ENCODE measurements at regions not wholly inside any gene's neighbourhood (a gene's known extent, or its start where the extent isn't known, plus 50 kb on each side); places are given as distances from the start of the nearest gene placed in this dataset.

DNA sequence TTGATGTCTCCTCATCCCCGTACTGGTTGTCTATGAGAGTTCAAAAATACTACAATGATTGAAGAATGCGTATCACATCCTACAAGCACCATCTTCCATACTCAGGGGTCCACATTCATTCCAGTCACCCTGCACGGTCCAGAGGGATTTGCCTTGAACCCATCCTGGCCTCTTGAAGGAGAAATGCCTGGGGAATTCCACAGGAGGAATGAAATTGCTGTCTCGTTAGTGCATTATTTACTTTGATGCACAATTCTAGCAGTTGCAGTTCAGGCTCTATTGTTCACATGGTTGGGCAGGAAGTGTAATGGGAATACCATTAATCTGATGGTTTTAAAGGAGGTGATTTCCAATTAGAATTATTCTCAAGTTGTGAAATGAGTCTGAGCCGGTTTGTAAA lies 369.1 kb upstream of the XYLT1 start:
- no peaks in the 10 kb centered on the region for H3K9me3 Mint-ChIP-seq
- H3K4me1 Mint-ChIP-seq = peaks cover 6% of the 10 kb centered on the region
- no peaks in the 10 kb centered on the region for H3K36me3 Mint-ChIP-seq (ENCODE audit: low read depth)
- no peak overlapping the region for H3K4me3 Mint-ChIP-seq
- TF ChIP-seq, protein P1, sequence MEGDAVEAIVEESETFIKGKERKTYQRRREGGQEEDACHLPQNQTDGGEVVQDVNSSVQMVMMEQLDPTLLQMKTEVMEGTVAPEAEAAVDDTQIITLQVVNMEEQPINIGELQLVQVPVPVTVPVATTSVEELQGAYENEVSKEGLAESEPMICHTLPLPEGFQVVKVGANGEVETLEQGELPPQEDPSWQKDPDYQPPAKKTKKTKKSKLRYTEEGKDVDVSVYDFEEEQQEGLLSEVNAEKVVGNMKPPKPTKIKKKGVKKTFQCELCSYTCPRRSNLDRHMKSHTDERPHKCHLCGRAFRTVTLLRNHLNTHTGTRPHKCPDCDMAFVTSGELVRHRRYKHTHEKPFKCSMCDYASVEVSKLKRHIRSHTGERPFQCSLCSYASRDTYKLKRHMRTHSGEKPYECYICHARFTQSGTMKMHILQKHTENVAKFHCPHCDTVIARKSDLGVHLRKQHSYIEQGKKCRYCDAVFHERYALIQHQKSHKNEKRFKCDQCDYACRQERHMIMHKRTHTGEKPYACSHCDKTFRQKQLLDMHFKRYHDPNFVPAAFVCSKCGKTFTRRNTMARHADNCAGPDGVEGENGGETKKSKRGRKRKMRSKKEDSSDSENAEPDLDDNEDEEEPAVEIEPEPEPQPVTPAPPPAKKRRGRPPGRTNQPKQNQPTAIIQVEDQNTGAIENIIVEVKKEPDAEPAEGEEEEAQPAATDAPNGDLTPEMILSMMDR (conservative IDR thresholded peaks at IDR 0.05) = no peak
- no peak overlapping the region for H3K27ac Mint-ChIP-seq (ENCODE audit: unreplicated experiment)
- no peak for DNase-seq (ENCODE audit: low read depth, low spot score)
- peaks cover 2% of the 10 kb centered on the region for H3K27me3 Mint-ChIP-seq (ENCODE audit: low read depth)

DNA sequence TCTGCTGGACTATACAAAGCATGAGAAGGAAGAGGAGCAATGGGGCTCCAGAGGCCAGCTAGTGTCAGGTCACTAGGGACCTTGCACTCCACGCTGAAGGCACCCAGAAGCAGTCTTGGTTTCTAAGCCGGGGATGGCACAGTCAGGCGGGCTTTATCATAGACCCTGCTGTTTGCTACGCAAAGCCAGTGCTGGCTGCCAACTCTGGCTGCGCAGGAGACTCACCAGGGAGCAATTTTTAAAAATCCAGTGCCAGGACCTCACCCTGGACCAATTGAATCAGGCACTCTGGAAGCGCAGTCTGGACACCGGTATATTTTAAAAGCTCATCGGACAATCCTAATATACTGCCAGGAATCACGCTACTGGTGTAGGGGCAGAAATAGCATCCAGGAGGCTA lies 368.5 kb upstream of the XYLT1 start:
- Mint-ChIP-seq H3K27ac (ENCODE audit: unreplicated experiment) (peak overlapping the region; percentile 72), H3K27me3 (ENCODE audit: low read depth) (peaks cover 6% of the 10 kb centered on the region), H3K4me3 (no peak overlapping the region), H3K36me3 (ENCODE audit: low read depth) (no peaks in the 10 kb centered on the region), H3K9me3 (no peaks in the 10 kb centered on the region), H3K4me1 (peaks cover 6% of the 10 kb centered on the region)
- TF ChIP-seq, protein P1 (conservative IDR thresholded peaks at IDR 0.05) = no peak
- DNase-seq (ENCODE audit: low read depth, low spot score) = no peak

DNA sequence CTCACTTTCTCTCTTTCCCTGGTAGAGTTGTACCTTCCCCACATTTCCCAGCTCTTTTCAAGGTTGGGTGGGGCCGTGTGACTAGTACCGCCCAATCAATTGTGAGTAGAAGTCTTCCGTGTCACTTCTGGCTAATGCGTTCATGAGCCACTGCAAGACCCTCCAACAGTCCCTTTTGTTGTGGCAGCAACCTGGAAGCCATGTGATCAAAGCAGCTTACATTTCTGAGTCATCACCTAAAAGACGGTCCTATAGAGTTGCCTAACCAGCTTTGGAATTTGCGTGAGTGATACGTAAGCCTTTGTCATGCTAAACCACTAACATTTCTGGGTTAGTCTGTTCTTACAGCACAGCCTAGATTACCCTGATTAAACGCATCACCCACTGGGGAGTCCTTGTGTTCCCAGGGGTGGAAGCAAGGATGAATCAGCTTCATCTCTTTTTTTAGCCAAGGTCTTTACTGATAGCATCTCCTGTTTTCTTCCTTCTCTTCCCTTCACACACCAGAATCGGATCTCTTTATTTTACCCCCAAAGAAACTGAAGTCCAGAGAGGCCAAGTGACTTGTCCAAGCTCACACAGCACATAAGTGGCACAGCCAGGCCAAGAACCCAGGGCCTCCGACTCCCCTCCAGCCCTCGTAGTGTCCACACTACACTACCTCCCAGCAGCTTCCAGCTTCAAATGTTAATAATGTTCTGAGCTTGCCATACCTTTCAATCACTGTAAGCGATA lies 366.3 kb upstream of the XYLT1 start:
- Mint-ChIP-seq H3K27me3 (ENCODE audit: low read depth) (peaks cover 9% of the 10 kb centered on the region), H3K36me3 (ENCODE audit: low read depth) (no peaks in the 10 kb centered on the region), H3K4me3 (no peak overlapping the region), H3K4me1 (peaks cover 6% of the 10 kb centered on the region), H3K9me3 (no peaks in the 10 kb centered on the region), H3K27ac (ENCODE audit: unreplicated experiment) (no peak overlapping the region)
- TF ChIP-seq, protein P1 (conservative IDR thresholded peaks at IDR 0.05) = no peak
- DNase-seq (ENCODE audit: low read depth, low spot score) = no peak

DNA sequence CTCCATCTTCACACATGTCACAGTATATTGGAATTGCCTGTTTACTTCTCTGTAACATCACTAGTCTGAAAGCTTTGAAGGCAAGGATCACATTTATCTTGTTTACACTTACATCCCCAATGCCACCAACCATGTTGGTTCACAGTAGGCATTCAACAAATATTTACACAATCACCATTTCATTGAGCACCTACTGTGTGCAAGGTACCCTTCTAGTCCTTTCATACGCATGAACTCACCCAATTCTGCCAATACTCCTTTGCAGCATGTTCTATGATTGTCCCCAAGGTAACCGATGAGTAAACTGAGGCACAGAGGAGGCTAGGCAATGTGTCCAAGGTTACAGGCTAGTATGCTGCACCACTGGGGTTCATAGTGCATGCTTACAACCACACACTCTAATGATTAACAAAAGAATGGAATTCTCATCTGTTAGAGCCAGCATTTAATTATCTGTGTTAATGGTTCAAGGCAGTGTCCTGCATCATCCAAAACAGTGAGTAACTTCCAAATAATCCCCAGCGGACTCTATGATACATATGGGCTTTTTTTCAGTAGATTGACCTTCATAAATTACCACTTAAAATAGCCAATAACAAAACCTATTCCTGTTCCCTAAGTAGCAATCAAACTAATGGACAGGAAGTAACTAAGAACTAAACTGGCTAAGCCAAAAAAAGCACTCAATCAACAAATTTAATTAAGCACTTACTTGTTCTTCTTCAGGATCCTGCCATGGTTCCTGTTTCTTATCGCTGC lies 364.5 kb upstream of the XYLT1 start:
- Mint-ChIP-seq H3K27me3 (ENCODE audit: low read depth) (peaks cover 9% of the 10 kb centered on the region), H3K4me3 (no peak overlapping the region), H3K27ac (ENCODE audit: unreplicated experiment) (no peak overlapping the region), H3K36me3 (ENCODE audit: low read depth) (no peaks in the 10 kb centered on the region), H3K4me1 (peaks cover 6% of the 10 kb centered on the region), H3K9me3 (no peaks in the 10 kb centered on the region)
- TF ChIP-seq, protein P1 (conservative IDR thresholded peaks at IDR 0.05) = no peak
- no peak for DNase-seq (ENCODE audit: low read depth, low spot score)

DNA sequence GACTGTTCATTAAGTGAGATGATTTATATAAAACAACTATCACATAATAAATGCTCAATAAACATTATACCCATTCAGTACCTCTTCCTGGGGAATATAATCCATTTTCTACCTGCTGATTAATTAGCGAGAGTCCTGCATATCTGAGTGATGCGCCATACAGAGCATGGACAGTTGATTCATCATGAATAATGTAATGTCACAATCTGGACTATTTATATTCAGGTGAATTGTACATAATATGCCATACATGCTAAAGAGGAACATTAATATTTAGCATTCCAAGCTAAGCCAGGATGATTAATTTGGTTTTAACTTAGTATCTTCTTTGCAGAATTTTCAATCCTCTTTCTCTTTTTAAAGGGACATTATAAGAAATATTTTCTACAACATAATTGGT lies 362.0 kb upstream of the XYLT1 start:
- Mint-ChIP-seq H3K27me3 (ENCODE audit: low read depth) (peaks cover 9% of the 10 kb centered on the region), H3K27ac (ENCODE audit: unreplicated experiment) (no peak overlapping the region), H3K9me3 (no peaks in the 10 kb centered on the region), H3K36me3 (ENCODE audit: low read depth) (no peaks in the 10 kb centered on the region), H3K4me1 (no peaks in the 10 kb centered on the region), H3K4me3 (no peak overlapping the region)
- no peak for DNase-seq (ENCODE audit: low read depth, low spot score)
- TF ChIP-seq, protein P1 (conservative IDR thresholded peaks at IDR 0.05) = no peak
